Nephron (organoid): ENCODE measurements at regions not wholly inside any gene's neighbourhood (a gene's known extent, or its start where the extent isn't known, plus 50 kb on each side); places are given as distances from the start of the nearest gene placed in this dataset.

Experiments used
- H3K27ac Mint-ChIP-seq, 3 experiments: 2 replicates each; pipeline ENCODE4 v1.8.0; 2020; ENCODE audit warnings: mixed read lengths in 3 of 3, mild to moderate bottlenecking in 2 of 3, moderate library complexity in 1 of 3
- H3K27me3 Mint-ChIP-seq: 2 replicates; pipeline ENCODE4 v1.8.0; 2021; ENCODE audit warnings: low read depth, mild to moderate bottlenecking, moderate library complexity, mixed read lengths
- H3K36me3 Mint-ChIP-seq: 2 replicates; pipeline ENCODE4 v1.8.0; 2020; ENCODE audit warnings: low read depth, mixed read lengths
- H3K4me1 Mint-ChIP-seq: 2 replicates; pipeline ENCODE4 v1.8.0; 2020; ENCODE audit warnings: mixed read lengths
- H3K4me3 Mint-ChIP-seq, 3 experiments: 2 replicates each; pipeline ENCODE4 v1.8.0; 2020; ENCODE audit warnings: mild to moderate bottlenecking in 3 of 3, mixed read lengths in 3 of 3, moderate library complexity in 2 of 3
- H3K9me3 Mint-ChIP-seq: 2 replicates; pipeline ENCODE4 v1.8.0; 2020; ENCODE audit warnings: mixed read lengths
- CTCF ChIP-seq, 3 experiments: fragments of 200-600 bp; sonication (generic); IDR thresholded peaks; one replicate each; pipeline ENCODE4 v1.5.0; 2021; ENCODE audit warnings: antibody characterized with exemption in 3 of 3; ENCODE audit not compliant: unreplicated experiment in 3 of 3

DNA sequence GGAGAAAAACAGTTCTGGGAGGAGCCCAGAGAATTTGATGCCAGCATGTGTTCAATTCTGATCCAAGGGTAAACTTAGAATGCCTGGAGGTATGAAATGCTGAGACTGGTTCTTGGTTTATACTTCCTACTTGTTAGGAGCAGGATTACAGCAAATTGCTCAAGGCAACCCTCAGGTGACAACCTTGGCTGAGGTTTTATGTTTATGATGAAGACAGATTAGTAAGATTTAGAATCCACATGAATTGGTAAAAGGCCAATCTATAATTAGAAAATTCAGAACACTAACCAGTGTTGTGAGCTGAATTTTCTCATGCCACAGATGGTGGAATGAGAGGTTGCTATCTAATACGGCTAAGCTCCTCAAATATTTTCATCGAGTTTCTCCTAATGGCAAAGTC, 235.3 kb upstream of the NRIP1 start:
- Mint-ChIP-seq H3K4me1 (no peaks in the 10 kb centered on the region), H3K36me3 (peaks cover 5% of the 10 kb centered on the region), H3K27me3 (no peaks in the 10 kb centered on the region), H3K9me3 (peaks cover 10% of the 10 kb centered on the region), H3K4me3 (no peak overlapping the region), H3K27ac (no peak overlapping the region)
- no peak for TF ChIP-seq CTCF (IDR thresholded peaks at IDR 0.05; ENCODE audit: unreplicated experiment in 3 of 3)

DNA sequence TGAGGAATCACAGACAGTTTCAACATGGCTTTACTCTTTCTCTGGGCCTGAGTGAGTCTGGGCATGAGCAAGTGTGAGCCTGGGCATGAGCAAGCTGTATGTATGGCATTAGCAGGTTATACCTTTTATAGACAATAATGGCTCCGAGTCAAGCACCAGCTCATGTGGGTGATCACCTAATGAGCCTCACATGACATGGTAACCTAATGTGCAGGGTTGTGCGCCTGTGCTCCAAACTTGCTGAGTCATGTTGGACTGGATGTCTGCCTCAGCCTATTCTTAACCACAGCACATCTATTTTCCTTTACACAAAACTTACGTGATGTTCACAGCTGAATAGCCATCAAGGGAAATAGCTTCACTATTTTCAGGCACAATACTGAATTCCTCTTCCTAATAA, 236.2 kb upstream of the NRIP1 start:
- TF ChIP-seq CTCF (IDR thresholded peaks at IDR 0.05; ENCODE audit: unreplicated experiment in 3 of 3) = no peak
- Mint-ChIP-seq H3K4me1 (no peaks in the 10 kb centered on the region), H3K4me3 (no peak overlapping the region), H3K36me3 (peaks cover 5% of the 10 kb centered on the region), H3K9me3 (peaks cover 10% of the 10 kb centered on the region), H3K27me3 (no peaks in the 10 kb centered on the region), H3K27ac (no peak overlapping the region)

DNA sequence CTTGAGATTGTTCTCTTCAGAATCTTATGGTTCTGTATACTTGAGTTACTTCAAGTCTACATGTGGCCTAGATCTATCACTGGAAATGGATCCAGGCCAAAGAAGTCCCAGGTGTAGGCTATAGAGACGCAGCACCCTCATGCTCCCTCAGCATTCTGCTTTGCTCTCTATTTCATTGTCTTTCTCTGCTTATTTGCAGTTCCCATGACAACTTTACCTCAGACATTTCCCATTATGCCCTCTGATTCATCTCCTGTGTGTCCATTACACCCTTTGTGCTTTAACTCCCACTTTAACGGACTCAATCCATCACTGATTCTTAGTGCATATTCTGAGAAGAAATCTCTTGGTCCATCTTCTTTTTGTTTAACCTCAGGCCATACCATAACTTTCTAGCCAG, 236.9 kb upstream of the NRIP1 start:
- H3K9me3 Mint-ChIP-seq = peaks cover 10% of the 10 kb centered on the region
- H3K36me3 Mint-ChIP-seq = peaks cover 5% of the 10 kb centered on the region
- no peaks in the 10 kb centered on the region for H3K4me1 Mint-ChIP-seq
- no peaks in the 10 kb centered on the region for H3K27me3 Mint-ChIP-seq
- H3K4me3 Mint-ChIP-seq = no peak overlapping the region
- no peak for TF ChIP-seq CTCF (IDR thresholded peaks at IDR 0.05; ENCODE audit: unreplicated experiment in 3 of 3)
- H3K27ac Mint-ChIP-seq = no peak overlapping the region

DNA sequence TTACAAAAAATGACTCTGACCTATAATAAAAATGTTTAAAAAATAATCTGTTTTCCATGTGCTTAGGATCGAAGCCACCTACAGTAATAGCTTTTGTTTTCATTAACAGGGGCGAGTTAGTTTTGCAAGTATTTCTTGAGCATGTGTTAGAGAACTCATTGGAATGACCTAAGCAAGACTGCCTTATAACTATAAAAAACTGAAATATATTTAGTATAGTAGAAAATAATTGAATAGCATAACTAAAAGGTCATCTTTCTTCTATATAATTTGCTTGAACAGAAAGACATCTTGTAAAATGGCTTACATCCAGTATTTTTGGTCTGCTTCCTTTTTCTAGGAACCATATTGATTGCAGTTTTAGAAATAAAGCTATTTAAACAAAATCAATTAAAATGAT, 241.5 kb upstream of the NRIP1 start:
- Mint-ChIP-seq H3K4me1 (no peaks in the 10 kb centered on the region), H3K9me3 (peaks cover 6% of the 10 kb centered on the region), H3K4me3 (no peak overlapping the region), H3K27ac (no peak overlapping the region), H3K27me3 (no peaks in the 10 kb centered on the region), H3K36me3 (peaks cover 5% of the 10 kb centered on the region)
- no peak for TF ChIP-seq CTCF (IDR thresholded peaks at IDR 0.05; ENCODE audit: unreplicated experiment in 3 of 3)

- Mint-ChIP-seq H3K36me3 (no peaks in the 10 kb centered on the region), H3K27ac (no peak overlapping the region), H3K4me1 (no peaks in the 10 kb centered on the region), H3K4me3 (no peak overlapping the region), H3K9me3 (no peaks in the 10 kb centered on the region), H3K27me3 (no peaks in the 10 kb centered on the region)
- TF ChIP-seq CTCF (IDR thresholded peaks at IDR 0.05; ENCODE audit: unreplicated experiment in 3 of 3) = no peak
Measured at GRCh38 chr21:15308333-15308732, 243.5 kb upstream of the NRIP1 start.

- no peaks in the 10 kb centered on the region for H3K27me3 Mint-ChIP-seq
- no peaks in the 10 kb centered on the region for H3K4me1 Mint-ChIP-seq
- H3K9me3 Mint-ChIP-seq = no peaks in the 10 kb centered on the region
- no peak overlapping the region for H3K4me3 Mint-ChIP-seq
- no peak for TF ChIP-seq CTCF (IDR thresholded peaks at IDR 0.05; ENCODE audit: unreplicated experiment in 3 of 3)
- H3K36me3 Mint-ChIP-seq = no peaks in the 10 kb centered on the region
- no peak overlapping the region for H3K27ac Mint-ChIP-seq
Measured at GRCh38 chr21:15309022-15309590, 244.3 kb upstream of the NRIP1 start.
